ENCODE measurements at regions not wholly inside any gene's neighbourhood (a gene's known extent, or its start where the extent isn't known, plus 50 kb on each side); places are given as distances from the start of the nearest gene placed in this dataset.

GRCh38 chr18:75130591-75131328, 78.2 kb downstream of the PTGR3 start:
- Histone ChIP-seq H3K36me3 (ENCODE audit: insufficient read depth, low read length) (no peaks in the 10 kb centered on the region), H2AFZ (ENCODE audit: low read length, unreplicated experiment) (peak overlapping the region; percentile 82), H3K27me3 (ENCODE audit: insufficient read depth, low read length) (peaks cover 7% of the 10 kb centered on the region), H3K27ac (ENCODE audit: low read depth, low read length) (no peak overlapping the region), H3K4me1 (ENCODE audit: control insufficient read depth, insufficient read depth, low read length, unreplicated experiment) (no peaks in the 10 kb centered on the region), H3K79me2 (ENCODE audit: control insufficient read depth, insufficient read depth, low read length, unreplicated experiment) (no peaks in the 10 kb centered on the region), H3K4me3 (ENCODE audit: low read depth, low read length) (peak overlapping the region; percentile 71)

GRCh38 chr18:75129717-75130477, 79.0 kb downstream of the PTGR3 start:
- no peak overlapping the region for H3K27ac ChIP-seq (ENCODE audit: low read depth, low read length)
- H2AFZ ChIP-seq (ENCODE audit: low read length, unreplicated experiment), result no peak overlapping the region
- H3K36me3 ChIP-seq (ENCODE audit: insufficient read depth, low read length), result no peaks in the 10 kb centered on the region
- no peak overlapping the region for H3K4me3 ChIP-seq (ENCODE audit: low read depth, low read length)
- H3K79me2 ChIP-seq (ENCODE audit: control insufficient read depth, insufficient read depth, low read length, unreplicated experiment), result no peaks in the 10 kb centered on the region
- H3K27me3 ChIP-seq (ENCODE audit: insufficient read depth, low read length), result peaks cover 7% of the 10 kb centered on the region
- H3K4me1 ChIP-seq (ENCODE audit: control insufficient read depth, insufficient read depth, low read length, unreplicated experiment), result no peaks in the 10 kb centered on the region

GRCh38 chr18:75128911-75129716, 79.8 kb downstream of the PTGR3 start:
- H3K36me3 ChIP-seq (ENCODE audit: insufficient read depth, low read length), result no peaks in the 10 kb centered on the region
- H3K4me3 ChIP-seq (ENCODE audit: low read depth, low read length), result no peak overlapping the region
- H3K27ac ChIP-seq (ENCODE audit: low read depth, low read length), result no peak overlapping the region
- H3K4me1 ChIP-seq (ENCODE audit: control insufficient read depth, insufficient read depth, low read length, unreplicated experiment), result no peaks in the 10 kb centered on the region
- H3K27me3 ChIP-seq (ENCODE audit: insufficient read depth, low read length), result peaks cover 7% of the 10 kb centered on the region
- H2AFZ ChIP-seq (ENCODE audit: low read length, unreplicated experiment), result no peak overlapping the region
- H3K79me2 ChIP-seq (ENCODE audit: control insufficient read depth, insufficient read depth, low read length, unreplicated experiment), result no peaks in the 10 kb centered on the region

GRCh38 chr18:75128051-75128605, 80.8 kb downstream of the PTGR3 start:
- H2AFZ ChIP-seq (ENCODE audit: low read length, unreplicated experiment), result no peak overlapping the region
- no peaks in the 10 kb centered on the region for H3K79me2 ChIP-seq (ENCODE audit: control insufficient read depth, insufficient read depth, low read length, unreplicated experiment)
- H3K4me3 ChIP-seq (ENCODE audit: low read depth, low read length), result no peak overlapping the region
- no peak overlapping the region for H3K27ac ChIP-seq (ENCODE audit: low read depth, low read length)
- peaks cover 8% of the 10 kb centered on the region for H3K27me3 ChIP-seq (ENCODE audit: insufficient read depth, low read length)
- no peaks in the 10 kb centered on the region for H3K36me3 ChIP-seq (ENCODE audit: insufficient read depth, low read length)
- no peaks in the 10 kb centered on the region for H3K4me1 ChIP-seq (ENCODE audit: control insufficient read depth, insufficient read depth, low read length, unreplicated experiment)

DNA sequence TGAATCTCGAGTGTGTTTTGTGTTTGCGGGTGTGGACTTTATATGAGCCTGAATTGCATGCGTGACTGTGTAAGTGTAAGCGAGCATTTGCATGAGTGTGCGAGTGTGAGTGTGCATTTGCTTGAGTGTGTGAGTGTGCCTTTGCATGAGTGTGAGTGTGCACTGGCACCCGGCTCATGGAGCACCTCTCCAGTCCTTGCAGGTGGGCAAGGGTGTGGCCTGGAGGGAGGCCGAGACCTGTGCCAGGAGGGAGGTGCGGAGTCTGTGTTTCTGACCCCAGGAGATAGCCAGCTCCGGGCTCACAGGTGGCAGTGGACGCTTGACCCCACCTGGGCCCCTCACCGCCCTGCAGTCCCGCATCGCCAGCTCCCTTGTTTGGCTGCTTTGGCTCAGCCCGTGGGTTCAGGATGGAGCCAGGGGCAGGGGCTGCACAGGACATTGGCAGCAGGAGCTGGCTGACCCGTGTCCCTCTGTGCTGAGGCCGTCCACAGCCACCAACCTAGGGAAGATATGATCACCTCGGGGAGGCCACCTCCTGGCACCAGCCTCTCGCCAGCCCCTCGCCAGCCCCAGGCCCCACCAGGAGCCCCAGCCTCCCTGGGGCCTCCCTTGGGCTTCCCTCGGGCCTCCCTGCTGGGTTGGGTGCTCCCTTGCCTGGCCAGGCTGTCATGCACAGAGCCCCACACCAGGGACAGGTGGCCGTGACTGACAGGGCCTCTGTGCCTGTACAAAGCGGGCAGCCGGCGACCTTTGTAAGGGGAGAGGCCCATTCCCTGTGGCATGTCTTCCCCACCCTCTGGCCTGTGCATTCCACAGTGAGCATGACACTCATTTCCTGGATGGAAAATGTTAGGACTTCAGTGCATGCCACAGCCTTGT, 81.6 kb downstream of the PTGR3 start:
- no peaks in the 10 kb centered on the region for H3K36me3 ChIP-seq (ENCODE audit: insufficient read depth, low read length)
- H3K4me1 ChIP-seq (ENCODE audit: control insufficient read depth, insufficient read depth, low read length, unreplicated experiment), result no peaks in the 10 kb centered on the region
- no peak overlapping the region for H3K4me3 ChIP-seq (ENCODE audit: low read depth, low read length)
- no peaks in the 10 kb centered on the region for H3K79me2 ChIP-seq (ENCODE audit: control insufficient read depth, insufficient read depth, low read length, unreplicated experiment)
- no peak overlapping the region for H3K27ac ChIP-seq (ENCODE audit: low read depth, low read length)
- H2AFZ ChIP-seq (ENCODE audit: low read length, unreplicated experiment), result no peak overlapping the region
- peaks cover 13% of the 10 kb centered on the region for H3K27me3 ChIP-seq (ENCODE audit: insufficient read depth, low read length)

- no peak overlapping the region for H2AFZ ChIP-seq (ENCODE audit: low read length, unreplicated experiment)
- H3K27me3 ChIP-seq (ENCODE audit: insufficient read depth, low read length), result 0 out of 2 replicates have a peak, but pooled peaks cover 7% of the 10 kb centered on the region
- no peaks in the 10 kb centered on the region for H3K4me1 ChIP-seq (ENCODE audit: control insufficient read depth, insufficient read depth, low read length, unreplicated experiment)
- H3K4me3 ChIP-seq (ENCODE audit: low read depth, low read length), result no peak overlapping the region
- H3K36me3 ChIP-seq (ENCODE audit: insufficient read depth, low read length), result no peaks in the 10 kb centered on the region
- no peak overlapping the region for H3K27ac ChIP-seq (ENCODE audit: low read depth, low read length)
- H3K79me2 ChIP-seq (ENCODE audit: control insufficient read depth, insufficient read depth, low read length, unreplicated experiment), result no peaks in the 10 kb centered on the region
Observed at GRCh38 chr18:75125382-75126331, 83.3 kb downstream of the PTGR3 start.

DNA sequence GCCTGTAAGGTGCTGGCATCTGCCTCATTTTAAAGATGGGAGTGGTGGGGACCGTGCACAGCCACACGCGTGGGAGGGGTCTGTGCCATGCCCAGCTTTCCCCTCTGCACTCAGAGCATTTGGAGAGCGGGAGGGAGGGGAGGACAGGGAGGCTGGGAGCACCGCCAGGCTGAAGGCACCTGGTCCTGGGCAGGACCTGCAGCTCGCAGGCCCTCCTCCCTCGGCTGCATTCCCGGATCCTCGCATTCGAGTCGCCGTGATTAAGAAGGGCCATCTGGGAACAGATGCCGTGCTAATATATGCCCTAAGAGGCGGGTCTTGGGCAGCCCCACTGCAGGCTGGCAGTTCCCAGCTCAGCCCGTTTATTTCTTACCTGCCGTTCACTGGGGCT, 84.0 kb downstream of the PTGR3 start:
- Histone ChIP-seq H3K27me3 (ENCODE audit: insufficient read depth, low read length) (0 out of 2 replicates have a peak, but pooled peaks cover 7% of the 10 kb centered on the region), H3K36me3 (ENCODE audit: insufficient read depth, low read length) (no peaks in the 10 kb centered on the region), H2AFZ (ENCODE audit: low read length, unreplicated experiment) (no peak overlapping the region), H3K4me3 (ENCODE audit: low read depth, low read length) (no peak overlapping the region), H3K79me2 (ENCODE audit: control insufficient read depth, insufficient read depth, low read length, unreplicated experiment) (no peaks in the 10 kb centered on the region), H3K4me1 (ENCODE audit: control insufficient read depth, insufficient read depth, low read length, unreplicated experiment) (no peaks in the 10 kb centered on the region), H3K27ac (ENCODE audit: low read depth, low read length) (no peak overlapping the region)

GRCh38 chr18:75124551-75124950, 84.4 kb downstream of the PTGR3 start:
- no peaks in the 10 kb centered on the region for H3K36me3 ChIP-seq (ENCODE audit: insufficient read depth, low read length)
- no peak overlapping the region for H2AFZ ChIP-seq (ENCODE audit: low read length, unreplicated experiment)
- no peaks in the 10 kb centered on the region for H3K79me2 ChIP-seq (ENCODE audit: control insufficient read depth, insufficient read depth, low read length, unreplicated experiment)
- H3K4me3 ChIP-seq (ENCODE audit: low read depth, low read length), result no peak overlapping the region
- no peak overlapping the region for H3K27ac ChIP-seq (ENCODE audit: low read depth, low read length)
- no peaks in the 10 kb centered on the region for H3K4me1 ChIP-seq (ENCODE audit: control insufficient read depth, insufficient read depth, low read length, unreplicated experiment)
- H3K27me3 ChIP-seq (ENCODE audit: insufficient read depth, low read length), result 0 out of 2 replicates have a peak, but pooled peaks cover 7% of the 10 kb centered on the region

DNA sequence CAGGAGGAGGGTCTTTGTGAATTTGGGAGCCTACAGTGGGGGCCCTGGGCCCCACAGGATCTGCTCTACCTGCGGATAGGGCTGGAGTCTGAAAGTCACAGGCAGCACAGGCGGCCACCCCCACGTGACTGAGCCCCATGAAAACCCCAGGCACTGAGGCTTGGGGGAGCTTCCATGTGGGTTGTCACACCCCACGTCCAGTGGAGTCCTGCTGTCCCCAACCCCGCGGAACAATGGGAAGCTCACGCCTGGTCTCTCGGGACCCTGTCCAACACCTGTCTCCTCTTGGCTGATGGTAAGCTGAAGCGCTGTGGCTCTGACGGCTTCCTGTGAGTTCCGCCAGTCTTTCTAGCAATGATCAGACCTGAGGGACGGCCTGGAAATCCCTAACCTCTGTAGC, 85.8 kb downstream of the PTGR3 start:
- Histone ChIP-seq H3K4me1 (ENCODE audit: control insufficient read depth, insufficient read depth, low read length, unreplicated experiment) (no peaks in the 10 kb centered on the region), H2AFZ (ENCODE audit: low read length, unreplicated experiment) (no peak overlapping the region), H3K27me3 (ENCODE audit: insufficient read depth, low read length) (peaks cover 12% of the 10 kb centered on the region; the same call in 1 of the 2 replicates), H3K27ac (ENCODE audit: low read depth, low read length) (no peak overlapping the region), H3K36me3 (ENCODE audit: insufficient read depth, low read length) (no peaks in the 10 kb centered on the region), H3K4me3 (ENCODE audit: low read depth, low read length) (no peak overlapping the region), H3K79me2 (ENCODE audit: control insufficient read depth, insufficient read depth, low read length, unreplicated experiment) (no peaks in the 10 kb centered on the region)
